ENCODE measurements at regions not wholly inside any gene's neighbourhood (a gene's known extent, or its start where the extent isn't known, plus 50 kb on each side); places are given as distances from the start of the nearest gene placed in this dataset.
A peak's percentile ranks its signal among the peaks of the same experiment; 100 is the strongest.

DNA sequence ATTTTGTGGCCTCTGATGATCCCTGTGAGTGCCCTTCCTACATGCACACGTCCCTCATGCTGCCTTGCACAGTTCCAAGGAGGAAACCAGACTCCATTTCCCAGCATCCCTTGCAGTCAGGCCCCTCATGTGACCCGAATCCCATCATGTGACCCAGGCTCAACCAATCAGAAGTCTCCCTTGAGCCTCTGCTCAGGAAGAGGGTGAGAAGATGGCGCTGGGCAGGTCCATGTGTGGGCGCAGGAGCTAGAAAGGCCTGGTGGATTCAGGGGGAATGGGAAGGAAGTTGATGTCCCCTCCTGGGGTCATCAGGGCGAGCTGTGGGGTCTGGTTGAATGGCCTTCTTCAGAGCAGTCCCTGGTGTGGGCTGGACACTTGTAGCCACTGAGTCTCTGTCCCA lies 240.5 kb downstream of the ADGRD1 start (continued):
- TF ChIP-seq, protein P1, sequence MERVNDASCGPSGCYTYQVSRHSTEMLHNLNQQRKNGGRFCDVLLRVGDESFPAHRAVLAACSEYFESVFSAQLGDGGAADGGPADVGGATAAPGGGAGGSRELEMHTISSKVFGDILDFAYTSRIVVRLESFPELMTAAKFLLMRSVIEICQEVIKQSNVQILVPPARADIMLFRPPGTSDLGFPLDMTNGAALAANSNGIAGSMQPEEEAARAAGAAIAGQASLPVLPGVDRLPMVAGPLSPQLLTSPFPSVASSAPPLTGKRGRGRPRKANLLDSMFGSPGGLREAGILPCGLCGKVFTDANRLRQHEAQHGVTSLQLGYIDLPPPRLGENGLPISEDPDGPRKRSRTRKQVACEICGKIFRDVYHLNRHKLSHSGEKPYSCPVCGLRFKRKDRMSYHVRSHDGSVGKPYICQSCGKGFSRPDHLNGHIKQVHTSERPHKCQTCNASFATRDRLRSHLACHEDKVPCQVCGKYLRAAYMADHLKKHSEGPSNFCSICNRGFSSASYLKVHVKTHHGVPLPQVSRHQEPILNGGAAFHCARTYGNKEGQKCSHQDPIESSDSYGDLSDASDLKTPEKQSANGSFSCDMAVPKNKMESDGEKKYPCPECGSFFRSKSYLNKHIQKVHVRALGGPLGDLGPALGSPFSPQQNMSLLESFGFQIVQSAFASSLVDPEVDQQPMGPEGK (CRISPR knock-in tag; IDR thresholded peaks at IDR 0.05; ENCODE audit: borderline replicate concordance) = no peak
- TF ChIP-seq, protein P2, sequence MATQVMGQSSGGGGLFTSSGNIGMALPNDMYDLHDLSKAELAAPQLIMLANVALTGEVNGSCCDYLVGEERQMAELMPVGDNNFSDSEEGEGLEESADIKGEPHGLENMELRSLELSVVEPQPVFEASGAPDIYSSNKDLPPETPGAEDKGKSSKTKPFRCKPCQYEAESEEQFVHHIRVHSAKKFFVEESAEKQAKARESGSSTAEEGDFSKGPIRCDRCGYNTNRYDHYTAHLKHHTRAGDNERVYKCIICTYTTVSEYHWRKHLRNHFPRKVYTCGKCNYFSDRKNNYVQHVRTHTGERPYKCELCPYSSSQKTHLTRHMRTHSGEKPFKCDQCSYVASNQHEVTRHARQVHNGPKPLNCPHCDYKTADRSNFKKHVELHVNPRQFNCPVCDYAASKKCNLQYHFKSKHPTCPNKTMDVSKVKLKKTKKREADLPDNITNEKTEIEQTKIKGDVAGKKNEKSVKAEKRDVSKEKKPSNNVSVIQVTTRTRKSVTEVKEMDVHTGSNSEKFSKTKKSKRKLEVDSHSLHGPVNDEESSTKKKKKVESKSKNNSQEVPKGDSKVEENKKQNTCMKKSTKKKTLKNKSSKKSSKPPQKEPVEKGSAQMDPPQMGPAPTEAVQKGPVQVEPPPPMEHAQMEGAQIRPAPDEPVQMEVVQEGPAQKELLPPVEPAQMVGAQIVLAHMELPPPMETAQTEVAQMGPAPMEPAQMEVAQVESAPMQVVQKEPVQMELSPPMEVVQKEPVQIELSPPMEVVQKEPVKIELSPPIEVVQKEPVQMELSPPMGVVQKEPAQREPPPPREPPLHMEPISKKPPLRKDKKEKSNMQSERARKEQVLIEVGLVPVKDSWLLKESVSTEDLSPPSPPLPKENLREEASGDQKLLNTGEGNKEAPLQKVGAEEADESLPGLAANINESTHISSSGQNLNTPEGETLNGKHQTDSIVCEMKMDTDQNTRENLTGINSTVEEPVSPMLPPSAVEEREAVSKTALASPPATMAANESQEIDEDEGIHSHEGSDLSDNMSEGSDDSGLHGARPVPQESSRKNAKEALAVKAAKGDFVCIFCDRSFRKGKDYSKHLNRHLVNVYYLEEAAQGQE (IDR thresholded peaks at IDR 0.05; ENCODE audit: borderline replicate concordance) = peak; percentile 87
- TF ChIP-seq, protein P2 (CRISPR knock-in tag; IDR thresholded peaks at IDR 0.05; ENCODE audit: low read depth) = no peak
- TF ChIP-seq TEAD1 (CRISPR knock-in tag; IDR thresholded peaks at IDR 0.05) = 0 out of 4 replicates have a peak, but pooled peaks of 1 of the 2 experiments have one; percentile 33
- TF ChIP-seq, protein P3, sequence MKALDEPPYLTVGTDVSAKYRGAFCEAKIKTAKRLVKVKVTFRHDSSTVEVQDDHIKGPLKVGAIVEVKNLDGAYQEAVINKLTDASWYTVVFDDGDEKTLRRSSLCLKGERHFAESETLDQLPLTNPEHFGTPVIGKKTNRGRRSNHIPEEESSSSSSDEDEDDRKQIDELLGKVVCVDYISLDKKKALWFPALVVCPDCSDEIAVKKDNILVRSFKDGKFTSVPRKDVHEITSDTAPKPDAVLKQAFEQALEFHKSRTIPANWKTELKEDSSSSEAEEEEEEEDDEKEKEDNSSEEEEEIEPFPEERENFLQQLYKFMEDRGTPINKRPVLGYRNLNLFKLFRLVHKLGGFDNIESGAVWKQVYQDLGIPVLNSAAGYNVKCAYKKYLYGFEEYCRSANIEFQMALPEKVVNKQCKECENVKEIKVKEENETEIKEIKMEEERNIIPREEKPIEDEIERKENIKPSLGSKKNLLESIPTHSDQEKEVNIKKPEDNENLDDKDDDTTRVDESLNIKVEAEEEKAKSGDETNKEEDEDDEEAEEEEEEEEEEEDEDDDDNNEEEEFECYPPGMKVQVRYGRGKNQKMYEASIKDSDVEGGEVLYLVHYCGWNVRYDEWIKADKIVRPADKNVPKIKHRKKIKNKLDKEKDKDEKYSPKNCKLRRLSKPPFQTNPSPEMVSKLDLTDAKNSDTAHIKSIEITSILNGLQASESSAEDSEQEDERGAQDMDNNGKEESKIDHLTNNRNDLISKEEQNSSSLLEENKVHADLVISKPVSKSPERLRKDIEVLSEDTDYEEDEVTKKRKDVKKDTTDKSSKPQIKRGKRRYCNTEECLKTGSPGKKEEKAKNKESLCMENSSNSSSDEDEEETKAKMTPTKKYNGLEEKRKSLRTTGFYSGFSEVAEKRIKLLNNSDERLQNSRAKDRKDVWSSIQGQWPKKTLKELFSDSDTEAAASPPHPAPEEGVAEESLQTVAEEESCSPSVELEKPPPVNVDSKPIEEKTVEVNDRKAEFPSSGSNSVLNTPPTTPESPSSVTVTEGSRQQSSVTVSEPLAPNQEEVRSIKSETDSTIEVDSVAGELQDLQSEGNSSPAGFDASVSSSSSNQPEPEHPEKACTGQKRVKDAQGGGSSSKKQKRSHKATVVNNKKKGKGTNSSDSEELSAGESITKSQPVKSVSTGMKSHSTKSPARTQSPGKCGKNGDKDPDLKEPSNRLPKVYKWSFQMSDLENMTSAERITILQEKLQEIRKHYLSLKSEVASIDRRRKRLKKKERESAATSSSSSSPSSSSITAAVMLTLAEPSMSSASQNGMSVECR (CRISPR knock-in tag; IDR thresholded peaks at IDR 0.05) = no peak
- peak; percentile 99 for TF ChIP-seq RAD51 (IDR thresholded peaks at IDR 0.05; ENCODE audit: borderline replicate concordance, low read depth)
- TF ChIP-seq, protein P4, sequence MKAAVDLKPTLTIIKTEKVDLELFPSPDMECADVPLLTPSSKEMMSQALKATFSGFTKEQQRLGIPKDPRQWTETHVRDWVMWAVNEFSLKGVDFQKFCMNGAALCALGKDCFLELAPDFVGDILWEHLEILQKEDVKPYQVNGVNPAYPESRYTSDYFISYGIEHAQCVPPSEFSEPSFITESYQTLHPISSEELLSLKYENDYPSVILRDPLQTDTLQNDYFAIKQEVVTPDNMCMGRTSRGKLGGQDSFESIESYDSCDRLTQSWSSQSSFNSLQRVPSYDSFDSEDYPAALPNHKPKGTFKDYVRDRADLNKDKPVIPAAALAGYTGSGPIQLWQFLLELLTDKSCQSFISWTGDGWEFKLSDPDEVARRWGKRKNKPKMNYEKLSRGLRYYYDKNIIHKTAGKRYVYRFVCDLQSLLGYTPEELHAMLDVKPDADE (conservative IDR thresholded peaks at IDR 0.05; ENCODE audit: control insufficient read depth, low read depth, low read length) = 0 out of 2 replicates have a peak, but pooled peaks have one; percentile 50
- TF ChIP-seq, protein P5, sequence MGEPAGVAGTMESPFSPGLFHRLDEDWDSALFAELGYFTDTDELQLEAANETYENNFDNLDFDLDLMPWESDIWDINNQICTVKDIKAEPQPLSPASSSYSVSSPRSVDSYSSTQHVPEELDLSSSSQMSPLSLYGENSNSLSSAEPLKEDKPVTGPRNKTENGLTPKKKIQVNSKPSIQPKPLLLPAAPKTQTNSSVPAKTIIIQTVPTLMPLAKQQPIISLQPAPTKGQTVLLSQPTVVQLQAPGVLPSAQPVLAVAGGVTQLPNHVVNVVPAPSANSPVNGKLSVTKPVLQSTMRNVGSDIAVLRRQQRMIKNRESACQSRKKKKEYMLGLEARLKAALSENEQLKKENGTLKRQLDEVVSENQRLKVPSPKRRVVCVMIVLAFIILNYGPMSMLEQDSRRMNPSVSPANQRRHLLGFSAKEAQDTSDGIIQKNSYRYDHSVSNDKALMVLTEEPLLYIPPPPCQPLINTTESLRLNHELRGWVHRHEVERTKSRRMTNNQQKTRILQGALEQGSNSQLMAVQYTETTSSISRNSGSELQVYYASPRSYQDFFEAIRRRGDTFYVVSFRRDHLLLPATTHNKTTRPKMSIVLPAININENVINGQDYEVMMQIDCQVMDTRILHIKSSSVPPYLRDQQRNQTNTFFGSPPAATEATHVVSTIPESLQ (CRISPR knock-in tag; IDR thresholded peaks at IDR 0.05) = no peak
- TF ChIP-seq POU5F1 (IDR thresholded peaks at IDR 0.05; ENCODE audit: borderline replicate concordance, low read depth, low read length, partially characterized antibody) = no peak
